Pancreas (tissue), 10 donors: ENCODE measurements at regions not wholly inside any gene's neighbourhood (a gene's known extent, or its start where the extent isn't known, plus 50 kb on each side); places are given as distances from the start of the nearest gene placed in this dataset.

Experiments used
- ATAC-seq, 4 donors: fragments of 200-7000 bp; cut with Tn5 transposase; one replicate each; pipeline versions ENCODE4 v1.8.0 to v1.9.1; 2020; ENCODE audit warnings: mild to moderate bottlenecking in 4 of 4, moderate library complexity in 4 of 4
- DNase-seq, 6 donors: peaks; one replicate each; pipeline ENCODE4 v3.0.0-alpha.2; 2020
- FAIRE-seq: peaks from 2 replicates; lab custom pipeline; 2012; peaks lifted over from hg19 to GRCh38; lab: Jason Lieb, UNC
- H3K27ac ChIP-seq, 4 donors: fragments of 200-600 bp; sonication (generic); 1 replicate in 3 of 4; 2 replicates in 1 of 4; pipeline versions ENCODE4 v1.5.0 to v1.8.0; 2020
- H3K27me3 ChIP-seq, 4 donors: fragments of 200-600 bp; one replicate each; pipeline ENCODE4 v1.8.0; 2021
- H3K36me3 ChIP-seq, 3 donors: fragments of 200-600 bp; sonication (generic) in 1 of 3; one replicate each; pipeline versions ENCODE4 v1.5.0 to v1.8.0; 2020 to 2021
- H3K4me1 ChIP-seq, 3 donors: fragments of 200-600 bp; one replicate each; pipeline ENCODE4 v1.8.0; 2021
- H3K4me3 ChIP-seq, 4 donors: fragments of 200-600 bp; sonication (generic) in 2 of 4; one replicate each; pipeline versions ENCODE4 v1.5.0 to v1.8.0; 2020 to 2021
- H3K9me3 ChIP-seq, 4 donors: fragments of 200-600 bp; one replicate each; pipeline ENCODE4 v1.8.0; 2021
- CTCF ChIP-seq, 4 donors: fragments of 200-600 bp; sonication (generic) in 3 of 4; IDR thresholded peaks; one replicate each; pipeline versions ENCODE4 v1.5.0 to v1.8.0; 2021; ENCODE audit warnings: antibody characterized with exemption in 4 of 4
- WGBS, 2 donors: extraction: QIAGEN DNeasy Blood & Tissue Kit; methylation state at CpG; one replicate each; pipeline ENCODE4 v1.1.7; 2013; 5-methylcytosine and 5-hydroxymethylcytosine counted together
- intact Hi-C, 3 donors: fragments of 100-400 bp; cut with DNase I; formaldehyde crosslinking; loops; one replicate each; pipeline versions ENCODE4 v1.11.1 to v1.14.2; 2022
- donor health status: healthy with polysubstance abuse.
- donor health status: DM: no; HTN: no; CAD: no; lungs with moderate emphysema.
- donor health status: DM: no; HTN: no; CAD: no.
- donor health status: control.
- donor health status: control.
- donor health status: Bipolar disorder and iron deficiency.
- donor health status: DM: yes; HTN: yes; CAD: no.
- donor health status: DM: no; HTN: no; CAD: no.
- donor health status: DM: no; HTN: no; CAD: no.
- donor health status: DM: yes; HTN: yes; CAD: no.

- Histone ChIP-seq H3K27me3 (no peaks in the 10 kb centered on the region), H3K4me1 (peaks cover 0 to 10% (median 0%) of the 10 kb centered on the region in 3 donors), H3K36me3 (no peaks in the 10 kb centered on the region), H3K9me3 (no peaks in the 10 kb centered on the region), H3K27ac (peak overlapping the region in 2 of 4 donors; percentile 45 to 57), H3K4me3 (no peak overlapping the region)
- DNase-seq (peak in 2 of 6 donors; percentile 13 to 29), FAIRE-seq (no peak), ATAC-seq (peak in 2 of 4 donors; percentile 52 to 73)
- WGBS, 2 donors, result 60 to 65% methylated on average over 5 of the region's 5 CpGs
- intact Hi-C loops, result no loop called here
- TF ChIP-seq CTCF (IDR thresholded peaks at IDR 0.05), result no peak
These were observed 381.1 kb upstream of the RASGRP1 start for GRCh38 chr15:38945551-38946298.

- Histone ChIP-seq H3K36me3 (no peaks in the 10 kb centered on the region), H3K4me1 (no peaks in the 10 kb centered on the region), H3K9me3 (no peaks in the 10 kb centered on the region), H3K27me3 (no peaks in the 10 kb centered on the region), H3K27ac (no peak overlapping the region), H3K4me3 (no peak overlapping the region)
- FAIRE-seq (no peak), DNase-seq (no peak), ATAC-seq (no peak)
- WGBS, 2 donors, result 88 to 91% methylated on average over 3 of the region's 3 CpGs
- intact Hi-C loops, result no loop called here
- TF ChIP-seq CTCF (IDR thresholded peaks at IDR 0.05), result no peak
These were observed 389.5 kb upstream of the RASGRP1 start for GRCh38 chr15:38954090-38954489.

- DNase-seq (no peak), FAIRE-seq (no peak), ATAC-seq (no peak)
- TF ChIP-seq CTCF (IDR thresholded peaks at IDR 0.05), result no peak
- H3K4me1 ChIP-seq, result no peaks in the 10 kb centered on the region
- H3K4me3 ChIP-seq, result no peak overlapping the region
- 68 to 70% methylated on average over 2 of the region's 2 CpGs for WGBS, 2 donors
- H3K36me3 ChIP-seq, result no peaks in the 10 kb centered on the region
- H3K9me3 ChIP-seq, result no peaks in the 10 kb centered on the region
- no peaks in the 10 kb centered on the region for H3K27me3 ChIP-seq
- no peak overlapping the region for H3K27ac ChIP-seq
- intact Hi-C loops, result no loop called here
These were observed 396.8 kb upstream of the RASGRP1 start for GRCh38 chr15:38961456-38961855.

GRCh38 chr15:38961931-38962330 is 397.3 kb upstream of the RASGRP1 start:
- Histone ChIP-seq H3K9me3 (no peaks in the 10 kb centered on the region), H3K4me1 (no peaks in the 10 kb centered on the region), H3K27ac (no peak overlapping the region), H3K4me3 (no peak overlapping the region), H3K27me3 (no peaks in the 10 kb centered on the region), H3K36me3 (no peaks in the 10 kb centered on the region)
- no peak for FAIRE-seq
- 79 to 84% methylated on average over 2 of the region's 2 CpGs for WGBS, 2 donors
- DNase-seq, result no peak
- intact Hi-C loops, result no loop called here
- no peak for TF ChIP-seq CTCF (IDR thresholded peaks at IDR 0.05)
- no peak for ATAC-seq

GRCh38 chr15:38972831-38973230 is 408.2 kb upstream of the RASGRP1 start:
- ATAC-seq, result no peak
- H3K27me3 ChIP-seq, result no peaks in the 10 kb centered on the region
- H3K4me1 ChIP-seq, result no peaks in the 10 kb centered on the region
- no peak for DNase-seq
- WGBS, 2 donors, result 90 to 95% methylated on average over 4 of the region's 4 CpGs
- no peak for TF ChIP-seq CTCF (IDR thresholded peaks at IDR 0.05)
- H3K4me3 ChIP-seq, result no peak overlapping the region
- H3K9me3 ChIP-seq, result no peaks in the 10 kb centered on the region
- no peaks in the 10 kb centered on the region for H3K36me3 ChIP-seq
- no peak for FAIRE-seq
- H3K27ac ChIP-seq, result no peak overlapping the region
- intact Hi-C loops, result no loop called here
